WTC11 (cell line): ENCODE measurements at regions not wholly inside any gene's neighbourhood (a gene's known extent, or its start where the extent isn't known, plus 50 kb on each side); places are given as distances from the start of the nearest gene placed in this dataset.

Source experiments
- ATAC-seq: fragments of 200-7000 bp; cut with Tn5 transposase; 2 replicates; pipeline ENCODE4 v1.10.0; 2021; ENCODE audit warnings: mild to moderate bottlenecking, moderate library complexity
- CTCF ChIA-PET: fragments of 300-600 bp; sonication (Branson Sonifier 250); formaldehyde crosslinking; loops from one replicate; lab custom pipeline; 2021; ENCODE audit warnings: antibody characterized with exemption; lab: Charles Lee
- POLR2A ChIA-PET: fragments of 350-600 bp; sonication (Branson Sonifier 250); formaldehyde crosslinking; loops from one replicate; lab custom pipeline; 2021; ENCODE audit warnings: antibody characterized with exemption; lab: Charles Lee
- DNase-seq: peaks from one replicate; pipeline ENCODE4 v3.0.0; 2021; ENCODE audit warnings: low spot score
- H3K27ac Mint-ChIP-seq: 2 replicates; pipeline ENCODE4 v1.8.0; 2021; ENCODE audit warnings: mixed read lengths
- H3K27me3 Mint-ChIP-seq: 2 replicates; pipeline ENCODE4 v1.8.0; 2021; ENCODE audit warnings: low read depth, mild to moderate bottlenecking, moderate library complexity, mixed read lengths
- H3K36me3 Mint-ChIP-seq: 2 replicates; pipeline ENCODE4 v1.8.0; 2021; ENCODE audit warnings: mixed read lengths
- H3K4me1 Mint-ChIP-seq: 2 replicates; pipeline ENCODE4 v1.8.0; 2022; ENCODE audit warnings: mixed read lengths
- H3K4me3 Mint-ChIP-seq: 2 replicates; pipeline ENCODE4 v1.8.0; 2021; ENCODE audit warnings: mild to moderate bottlenecking, moderate library complexity, mixed read lengths
- H3K9me3 Mint-ChIP-seq: 2 replicates; pipeline ENCODE4 v1.8.0; 2021; ENCODE audit warnings: mixed read lengths
- ATF1 ChIP-seq: sonication (generic); formaldehyde crosslinking; IDR thresholded peaks from 2 replicates; pipeline ENCODE4 v1.8.1; 2023; ENCODE audit warnings: mild to moderate bottlenecking, moderate library complexity, missing genetic modification reagents
- ATF6 ChIP-seq: sonication (generic); formaldehyde crosslinking; IDR thresholded peaks from 2 replicates; pipeline ENCODE4 v1.8.1; 2023; ENCODE audit warnings: mild to moderate bottlenecking, missing genetic modification reagents
- CTCF ChIP-seq: fragments of 200-600 bp; IDR thresholded peaks from 2 replicates; pipeline ENCODE4 v1.8.0; 2022; ENCODE audit warnings: antibody characterized with exemption
- E2F1 ChIP-seq: sonication (generic); formaldehyde crosslinking; IDR thresholded peaks from 2 replicates; pipeline ENCODE4 v1.8.0; 2022; ENCODE audit warnings: mild to moderate bottlenecking, missing genetic modification reagents
- E2F5 ChIP-seq: sonication (generic); formaldehyde crosslinking; IDR thresholded peaks from 2 replicates; pipeline ENCODE4 v1.8.1; 2022; ENCODE audit warnings: mild to moderate bottlenecking, moderate library complexity, missing genetic modification reagents
- EMX1 ChIP-seq: fragments of 250-450 bp; sonication (Bioruptor Pico); IDR thresholded peaks from 2 replicates; pipeline ENCODE4 v1.8.0; 2021; ENCODE audit warnings: mild to moderate bottlenecking
- FOXJ3 ChIP-seq: sonication (generic); formaldehyde crosslinking; IDR thresholded peaks from 2 replicates; pipeline ENCODE4 v1.9.0; 2021; ENCODE audit warnings: missing genetic modification reagents, mild to moderate bottlenecking, borderline replicate concordance
- FOXK1 ChIP-seq: sonication (generic); formaldehyde crosslinking; IDR thresholded peaks from 2 replicates; pipeline ENCODE4 v1.8.0; 2022; ENCODE audit warnings: mild to moderate bottlenecking, moderate library complexity, missing genetic modification reagents
- FOXP1 ChIP-seq: sonication (generic); formaldehyde crosslinking; IDR thresholded peaks from 2 replicates; pipeline ENCODE4 v1.8.0; 2022; ENCODE audit warnings: missing genetic modification reagents, mild to moderate bottlenecking, moderate library complexity, borderline replicate concordance
- GTF2I ChIP-seq: fragments of 250-450 bp; sonication (Bioruptor Pico); conservative IDR thresholded peaks from 2 replicates; pipeline ENCODE4 v1.4.0; 2021; ENCODE audit warnings: mild to moderate bottlenecking
- HMGXB4 ChIP-seq: sonication (generic); formaldehyde crosslinking; IDR thresholded peaks from 2 replicates; pipeline ENCODE4 v1.8.1; 2023; ENCODE audit warnings: mild to moderate bottlenecking, moderate library complexity, missing genetic modification reagents
- JAZF1 ChIP-seq: fragments of 250-450 bp; sonication (Bioruptor Pico); IDR thresholded peaks from 2 replicates; pipeline ENCODE4 v1.9.0; 2021; ENCODE audit warnings: moderate library complexity, mild to moderate bottlenecking, inconsistent platforms
- KAT7 ChIP-seq: sonication (generic); formaldehyde crosslinking; IDR thresholded peaks from 2 replicates; pipeline ENCODE4 v1.8.1; 2023; ENCODE audit warnings: missing genetic modification reagents, mild to moderate bottlenecking, borderline replicate concordance
- OVOL2 ChIP-seq: fragments of 250-450 bp; sonication (Bioruptor Pico); IDR thresholded peaks from 2 replicates; pipeline ENCODE4 v1.9.0; 2021; ENCODE audit warnings: mild to moderate bottlenecking, borderline replicate concordance
- USF2 ChIP-seq: sonication (generic); formaldehyde crosslinking; IDR thresholded peaks from 2 replicates; pipeline ENCODE4 v1.8.1; 2023; ENCODE audit warnings: mild to moderate bottlenecking, missing genetic modification reagents, moderate library complexity
- ZNF416 ChIP-seq: fragments of 250-450 bp; sonication (Bioruptor Pico); IDR thresholded peaks from 2 replicates; pipeline ENCODE4 v1.9.0; 2021; ENCODE audit warnings: mild to moderate bottlenecking, inconsistent platforms
- ZNF512 ChIP-seq: sonication (generic); formaldehyde crosslinking; IDR thresholded peaks from 2 replicates; pipeline ENCODE4 v1.8.1; 2022; ENCODE audit warnings: missing genetic modification reagents, borderline replicate concordance
- TF ChIP-seq, protein P1 (sequence below): sonication (generic); formaldehyde crosslinking; IDR thresholded peaks from 2 replicates; pipeline ENCODE4 v1.8.1; 2023; ENCODE audit warnings: mild to moderate bottlenecking, missing genetic modification reagents, moderate library complexity
- TF ChIP-seq, protein P2 (sequence below): sonication (generic); formaldehyde crosslinking; IDR thresholded peaks from 2 replicates; pipeline ENCODE4 v1.8.0; 2022; ENCODE audit warnings: mild to moderate bottlenecking, missing genetic modification reagents
- TF ChIP-seq, protein P3 (sequence below): sonication (generic); formaldehyde crosslinking; conservative IDR thresholded peaks from 2 replicates; pipeline ENCODE4 v1.8.1; 2023; ENCODE audit warnings: mild to moderate bottlenecking, low read depth, missing genetic modification reagents, moderate library complexity

DNA sequence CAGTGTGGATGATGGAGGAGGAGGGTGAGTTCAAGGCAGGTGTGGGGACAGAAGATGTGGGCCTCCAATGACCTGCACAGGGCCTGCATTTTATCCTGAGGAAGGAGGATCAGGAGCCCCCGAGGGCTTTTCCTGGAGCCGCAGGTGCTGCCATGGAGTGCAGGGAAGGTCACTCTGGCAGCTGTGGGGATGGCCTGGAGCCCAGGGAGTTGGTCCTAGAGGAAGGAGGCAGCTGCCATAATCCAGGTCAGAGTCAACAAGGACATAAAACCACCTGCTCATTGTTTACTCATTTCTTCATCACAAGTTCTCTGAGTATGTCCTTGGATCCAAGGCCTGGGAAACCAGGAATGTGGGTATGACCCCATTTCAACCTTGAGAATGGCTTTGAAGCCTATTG is 87.2 kb downstream of the SCGB2B2 start:
- Mint-ChIP-seq H3K27ac (no peak overlapping the region), H3K36me3 (no peaks in the 10 kb centered on the region), H3K4me3 (no peak overlapping the region), H3K4me1 (peaks cover 3% of the 10 kb centered on the region), H3K9me3 (peaks cover 52% of the 10 kb centered on the region), H3K27me3 (peaks cover 22% of the 10 kb centered on the region)
- ATAC-seq (no peak), DNase-seq (no peak)
- POLR2A ChIA-PET: no interaction called here
- CTCF ChIA-PET: no interaction called here
- TF ChIP-seq, protein P1, sequence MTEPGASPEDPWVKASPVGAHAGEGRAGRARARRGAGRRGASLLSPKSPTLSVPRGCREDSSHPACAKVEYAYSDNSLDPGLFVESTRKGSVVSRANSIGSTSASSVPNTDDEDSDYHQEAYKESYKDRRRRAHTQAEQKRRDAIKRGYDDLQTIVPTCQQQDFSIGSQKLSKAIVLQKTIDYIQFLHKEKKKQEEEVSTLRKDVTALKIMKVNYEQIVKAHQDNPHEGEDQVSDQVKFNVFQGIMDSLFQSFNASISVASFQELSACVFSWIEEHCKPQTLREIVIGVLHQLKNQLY (CRISPR knock-in tag): no peak

DNA sequence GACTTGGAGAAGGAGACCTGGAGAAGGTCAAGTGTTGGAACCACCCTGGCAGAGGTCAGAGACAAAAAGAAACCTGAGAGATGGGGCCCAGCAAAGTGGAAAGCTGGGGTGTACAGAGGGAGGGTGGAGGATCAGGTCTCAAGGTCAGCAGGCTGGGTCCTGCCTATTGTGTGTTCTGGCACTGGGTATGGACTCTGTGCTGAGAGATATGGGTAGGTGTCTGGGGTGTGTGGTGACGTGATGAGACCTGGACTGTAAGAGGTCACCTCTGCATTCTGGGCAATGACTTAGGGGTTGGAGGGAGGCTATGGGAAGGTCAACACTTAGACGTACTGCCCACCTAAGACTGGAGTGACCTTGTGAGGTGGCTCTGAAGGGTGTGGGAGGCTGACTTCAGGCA is 88.1 kb downstream of the SCGB2B2 start:
- H3K4me1 Mint-ChIP-seq: peaks cover 6% of the 10 kb centered on the region
- no peaks in the 10 kb centered on the region for H3K36me3 Mint-ChIP-seq
- ATAC-seq (no peak), DNase-seq (no peak)
- CTCF ChIA-PET: no interaction called here
- H3K27me3 Mint-ChIP-seq: peaks cover 21% of the 10 kb centered on the region
- H3K4me3 Mint-ChIP-seq: no peak overlapping the region
- peaks cover 61% of the 10 kb centered on the region for H3K9me3 Mint-ChIP-seq
- POLR2A ChIA-PET: no interaction called here
- no peak overlapping the region for H3K27ac Mint-ChIP-seq
- TF ChIP-seq E2F1 (no peak), JAZF1 (CRISPR knock-in tag) (no peak), KAT7 (no peak), CTCF (no peak), OVOL2 (CRISPR knock-in tag) (no peak), GTF2I (no peak), ZNF416 (no peak), FOXK1 (CRISPR knock-in tag) (no peak), HMGXB4 (no peak), ATF1 (CRISPR knock-in tag) (no peak), ATF6 (no peak), ZNF512 (CRISPR knock-in tag) (no peak), FOXJ3 (CRISPR knock-in tag) (no peak), FOXP1 (no peak), EMX1 (CRISPR knock-in tag) (no peak), E2F5 (CRISPR knock-in tag) (no peak), USF2 (CRISPR knock-in tag) (no peak)
- TF ChIP-seq, protein P2, sequence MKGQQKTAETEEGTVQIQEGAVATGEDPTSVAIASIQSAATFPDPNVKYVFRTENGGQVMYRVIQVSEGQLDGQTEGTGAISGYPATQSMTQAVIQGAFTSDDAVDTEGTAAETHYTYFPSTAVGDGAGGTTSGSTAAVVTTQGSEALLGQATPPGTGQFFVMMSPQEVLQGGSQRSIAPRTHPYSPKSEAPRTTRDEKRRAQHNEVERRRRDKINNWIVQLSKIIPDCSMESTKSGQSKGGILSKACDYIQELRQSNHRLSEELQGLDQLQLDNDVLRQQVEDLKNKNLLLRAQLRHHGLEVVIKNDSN: no peak
- TF ChIP-seq, protein P3, sequence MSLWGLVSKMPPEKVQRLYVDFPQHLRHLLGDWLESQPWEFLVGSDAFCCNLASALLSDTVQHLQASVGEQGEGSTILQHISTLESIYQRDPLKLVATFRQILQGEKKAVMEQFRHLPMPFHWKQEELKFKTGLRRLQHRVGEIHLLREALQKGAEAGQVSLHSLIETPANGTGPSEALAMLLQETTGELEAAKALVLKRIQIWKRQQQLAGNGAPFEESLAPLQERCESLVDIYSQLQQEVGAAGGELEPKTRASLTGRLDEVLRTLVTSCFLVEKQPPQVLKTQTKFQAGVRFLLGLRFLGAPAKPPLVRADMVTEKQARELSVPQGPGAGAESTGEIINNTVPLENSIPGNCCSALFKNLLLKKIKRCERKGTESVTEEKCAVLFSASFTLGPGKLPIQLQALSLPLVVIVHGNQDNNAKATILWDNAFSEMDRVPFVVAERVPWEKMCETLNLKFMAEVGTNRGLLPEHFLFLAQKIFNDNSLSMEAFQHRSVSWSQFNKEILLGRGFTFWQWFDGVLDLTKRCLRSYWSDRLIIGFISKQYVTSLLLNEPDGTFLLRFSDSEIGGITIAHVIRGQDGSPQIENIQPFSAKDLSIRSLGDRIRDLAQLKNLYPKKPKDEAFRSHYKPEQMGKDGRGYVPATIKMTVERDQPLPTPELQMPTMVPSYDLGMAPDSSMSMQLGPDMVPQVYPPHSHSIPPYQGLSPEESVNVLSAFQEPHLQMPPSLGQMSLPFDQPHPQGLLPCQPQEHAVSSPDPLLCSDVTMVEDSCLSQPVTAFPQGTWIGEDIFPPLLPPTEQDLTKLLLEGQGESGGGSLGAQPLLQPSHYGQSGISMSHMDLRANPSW (CRISPR knock-in tag): no peak
